ENCODE measurements at regions not wholly inside any gene's neighbourhood (a gene's known extent, or its start where the extent isn't known, plus 50 kb on each side); places are given as distances from the start of the nearest gene placed in this dataset.

DNA sequence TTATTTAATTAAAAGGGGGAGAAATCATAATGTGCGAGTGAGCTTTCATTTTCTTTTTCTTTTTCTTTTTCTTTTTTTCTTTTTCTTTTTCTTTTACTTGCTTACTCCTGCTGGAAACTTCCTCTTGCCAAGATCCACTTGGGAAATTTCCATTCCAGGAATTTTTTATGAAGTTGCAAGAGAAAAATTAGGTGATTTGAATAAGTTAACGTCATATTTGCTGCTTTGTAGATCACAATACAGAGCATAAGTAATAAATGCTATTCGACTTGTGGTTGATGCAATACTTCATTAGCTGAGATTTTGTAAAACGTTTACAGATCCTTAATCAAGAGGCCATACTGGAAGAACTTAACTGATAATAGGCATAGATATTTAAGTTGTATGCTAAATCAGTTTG lies 354.7 kb upstream of the SMIM21 start:
- DNase-seq (ENCODE audit: low read depth, low spot score), result no peak
- H3K4me3 ChIP-seq (ENCODE audit: low read depth, low read length), result no peak overlapping the region
- TF ChIP-seq, protein P1, sequence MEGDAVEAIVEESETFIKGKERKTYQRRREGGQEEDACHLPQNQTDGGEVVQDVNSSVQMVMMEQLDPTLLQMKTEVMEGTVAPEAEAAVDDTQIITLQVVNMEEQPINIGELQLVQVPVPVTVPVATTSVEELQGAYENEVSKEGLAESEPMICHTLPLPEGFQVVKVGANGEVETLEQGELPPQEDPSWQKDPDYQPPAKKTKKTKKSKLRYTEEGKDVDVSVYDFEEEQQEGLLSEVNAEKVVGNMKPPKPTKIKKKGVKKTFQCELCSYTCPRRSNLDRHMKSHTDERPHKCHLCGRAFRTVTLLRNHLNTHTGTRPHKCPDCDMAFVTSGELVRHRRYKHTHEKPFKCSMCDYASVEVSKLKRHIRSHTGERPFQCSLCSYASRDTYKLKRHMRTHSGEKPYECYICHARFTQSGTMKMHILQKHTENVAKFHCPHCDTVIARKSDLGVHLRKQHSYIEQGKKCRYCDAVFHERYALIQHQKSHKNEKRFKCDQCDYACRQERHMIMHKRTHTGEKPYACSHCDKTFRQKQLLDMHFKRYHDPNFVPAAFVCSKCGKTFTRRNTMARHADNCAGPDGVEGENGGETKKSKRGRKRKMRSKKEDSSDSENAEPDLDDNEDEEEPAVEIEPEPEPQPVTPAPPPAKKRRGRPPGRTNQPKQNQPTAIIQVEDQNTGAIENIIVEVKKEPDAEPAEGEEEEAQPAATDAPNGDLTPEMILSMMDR (IDR thresholded peaks at IDR 0.05; ENCODE audit: low read depth, low read length), result no peak
- in situ Hi-C loops (cut with HindIII; ENCODE audit: low sequenced_read_pairs), result no loop called here

DNA sequence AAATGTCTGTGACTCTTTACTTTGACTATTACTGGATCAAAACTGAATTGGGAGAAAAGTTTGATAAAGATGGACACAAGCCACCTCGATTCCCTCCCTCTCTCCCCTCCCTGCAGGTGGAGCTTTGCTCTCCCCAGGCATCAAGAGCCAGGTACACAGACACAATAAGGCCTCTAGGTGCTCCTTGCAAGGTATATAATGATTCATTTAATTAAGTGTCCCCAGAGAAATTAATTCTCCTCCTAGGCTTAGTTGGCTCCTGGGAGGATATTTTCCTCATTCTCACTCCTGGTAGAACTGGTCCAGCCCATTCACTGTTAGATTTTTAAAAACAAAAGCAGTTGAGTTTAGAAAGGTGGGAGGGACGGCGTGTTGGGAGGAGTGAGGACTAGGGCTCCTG lies 352.4 kb upstream of the SMIM21 start:
- in situ Hi-C loops (cut with HindIII; ENCODE audit: low sequenced_read_pairs), result no loop called here
- TF ChIP-seq, protein P1 (IDR thresholded peaks at IDR 0.05; ENCODE audit: low read depth, low read length), result no peak
- H3K4me3 ChIP-seq (ENCODE audit: low read depth, low read length), result no peak overlapping the region

GRCh38 chr18:75779450-75779849 lies 351.9 kb upstream of the SMIM21 start:
- in situ Hi-C loops (cut with HindIII; ENCODE audit: low sequenced_read_pairs), result no loop called here
- TF ChIP-seq, protein P1 (IDR thresholded peaks at IDR 0.05; ENCODE audit: low read depth, low read length), result no peak
- DNase-seq (ENCODE audit: low read depth, low spot score), result no peak
- no peak overlapping the region for H3K4me3 ChIP-seq (ENCODE audit: low read depth, low read length)

More for the DNA sequence above, 352.4 kb upstream of the SMIM21 start:
- DNase-seq (ENCODE audit: low read depth, low spot score), result no peak

GRCh38 chr18:75777630-75778029 lies 350.1 kb upstream of the SMIM21 start:
- DNase-seq (ENCODE audit: low read depth, low spot score), result no peak
- TF ChIP-seq, protein P1 (IDR thresholded peaks at IDR 0.05; ENCODE audit: low read depth, low read length), result no peak
- in situ Hi-C loops (cut with HindIII; ENCODE audit: low sequenced_read_pairs), result no loop called here
- H3K4me3 ChIP-seq (ENCODE audit: low read depth, low read length), result no peak overlapping the region

- in situ Hi-C loops (cut with HindIII; ENCODE audit: low sequenced_read_pairs), result no loop called here
- TF ChIP-seq, protein P1 (IDR thresholded peaks at IDR 0.05; ENCODE audit: low read depth, low read length), result no peak
- H3K4me3 ChIP-seq (ENCODE audit: low read depth, low read length), result no peak overlapping the region
- no peak for DNase-seq (ENCODE audit: low read depth, low spot score)
These were observed 347.6 kb upstream of the SMIM21 start for GRCh38 chr18:75775121-75775520.

DNA sequence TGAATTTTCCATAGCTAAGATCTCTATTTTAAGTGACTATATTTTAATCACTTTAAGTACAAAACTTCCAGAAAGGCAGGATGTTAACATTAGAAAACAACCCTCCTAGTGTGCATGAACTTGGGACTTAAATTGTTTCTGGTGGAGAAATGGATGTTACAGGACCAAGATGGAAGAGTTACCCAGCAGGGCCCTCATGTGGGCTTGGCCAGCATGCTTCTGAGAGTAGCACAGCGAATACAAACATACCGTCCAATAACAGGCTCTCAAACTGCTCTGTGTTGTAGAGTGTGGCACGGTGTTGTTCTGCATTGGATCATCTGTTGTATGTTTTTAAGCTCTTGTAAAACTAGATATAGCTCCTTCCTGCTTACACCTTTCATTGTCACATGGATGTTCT lies 346.1 kb upstream of the SMIM21 start:
- in situ Hi-C loops (cut with HindIII; ENCODE audit: low sequenced_read_pairs), result no loop called here
- TF ChIP-seq, protein P1 (IDR thresholded peaks at IDR 0.05; ENCODE audit: low read depth, low read length), result no peak
- no peak for DNase-seq (ENCODE audit: low read depth, low spot score)
- H3K4me3 ChIP-seq (ENCODE audit: low read depth, low read length), result no peak overlapping the region

DNA sequence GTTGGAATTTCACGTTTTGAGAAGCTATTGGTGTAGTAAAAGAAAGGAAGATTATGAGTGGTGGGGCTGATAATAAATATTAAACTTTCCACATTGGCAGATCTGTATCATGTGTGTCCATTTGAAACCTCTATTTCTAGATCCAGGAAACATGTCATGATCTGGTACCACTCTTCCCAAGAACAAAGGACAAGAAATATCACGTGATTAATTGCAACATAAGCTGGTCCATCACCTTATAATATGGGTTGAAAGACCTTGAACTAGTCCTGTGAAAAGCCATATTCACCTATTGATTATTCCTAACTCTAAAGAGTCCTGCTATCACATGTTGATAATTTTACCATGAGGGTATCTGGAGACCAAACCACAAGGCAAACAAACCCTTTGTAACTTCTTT lies 335.3 kb upstream of the SMIM21 start:
- no peak overlapping the region for H3K4me3 ChIP-seq (ENCODE audit: low read depth, low read length)
- in situ Hi-C loops (cut with HindIII; ENCODE audit: low sequenced_read_pairs), result no loop called here
- TF ChIP-seq, protein P1 (IDR thresholded peaks at IDR 0.05; ENCODE audit: low read depth, low read length), result no peak
- DNase-seq (ENCODE audit: low read depth, low spot score), result no peak
